Endothelial cell of umbilical vein (primary cell): ENCODE measurements at regions not wholly inside any gene's neighbourhood (a gene's known extent, or its start where the extent isn't known, plus 50 kb on each side); places are given as distances from the start of the nearest gene placed in this dataset.

Source experiments
- BruUV-seq: library from RNA; stranded (reverse); fragments of 400-500 nt; replicated peaks from 2 replicates; lab custom pipeline; 2021; lab: Mats Ljungman, UMichigan
- CTCF ChIA-PET: fragments of 300-600, 350-600 bp; sonication (Branson Sonifier 250); formaldehyde crosslinking; loops from one replicate; lab custom pipeline; 2021; ENCODE audit warnings: antibody characterized with exemption, inconsistent platforms; lab: Charles Lee
- POLR2A ChIA-PET: fragments of 300-600, 350-600 bp; sonication (Branson Sonifier 250); formaldehyde crosslinking; loops from one replicate; lab custom pipeline; 2021; ENCODE audit warnings: antibody characterized with exemption, inconsistent platforms; lab: Charles Lee
- DNase-seq: peaks from one replicate; pipeline ENCODE4 v3.0.0-alpha.2; 2011; ENCODE audit warnings: low read depth, low spot score
- FAIRE-seq: peaks from 2 replicates; lab custom pipeline; 2011; peaks lifted over from hg19 to GRCh38; lab: Jason Lieb, UNC
- H2AFZ ChIP-seq: 2 replicates; pipeline ENCODE4 v1.6.0; 2012; ENCODE audit warnings: low read depth, low read length, control low read depth, inconsistent platforms
- H3K27ac ChIP-seq: 2 replicates; pipeline ENCODE4 v1.5.1; 2011; ENCODE audit warnings: low read depth, mild to moderate bottlenecking, control low read depth, low read length, moderate library complexity; ENCODE audit not compliant: insufficient read depth
- H3K27me3 ChIP-seq, 2 experiments: 2 replicates each; pipeline versions ENCODE4 v1.6.0 to v1.6.1; 2011; ENCODE audit warnings: low read length in 2 of 2, mixed read lengths in 1 of 2; ENCODE audit not compliant: control insufficient read depth in 2 of 2, insufficient read depth in 2 of 2
- H3K36me3 ChIP-seq, 2 experiments: 2 replicates in 1 of 2; 3 replicates in 1 of 2; pipeline ENCODE4 v1.5.1; 2011; ENCODE audit warnings: low read length in 2 of 2, mild to moderate bottlenecking in 1 of 2, moderate library complexity in 1 of 2; ENCODE audit not compliant: control insufficient read depth in 2 of 2, insufficient read depth in 2 of 2; ENCODE audit errors: extremely low read depth in 1 of 2
- H3K4me1 ChIP-seq: 3 replicates; pipeline ENCODE4 v1.5.1; 2011; ENCODE audit warnings: mild to moderate bottlenecking, low read length; ENCODE audit not compliant: control insufficient read depth, insufficient read depth; ENCODE audit errors: extremely low read depth
- H3K4me2 ChIP-seq: 2 replicates; pipeline ENCODE4 v1.6.1; 2011; ENCODE audit warnings: low read length, control low read depth, mixed read lengths; ENCODE audit not compliant: insufficient read depth
- H3K4me3 ChIP-seq, 3 experiments: fragments of 200-600 bp in 1 of 3; sonication (generic), shearing (Covaris generic) in 1 of 3; replicated peaks in 1 of 3; 2 replicates each; pipeline ENCODE4 v1.5.1; 2011 to 2016; ENCODE audit warnings: control low read depth in 3 of 3, low read length in 3 of 3, mild to moderate bottlenecking in 2 of 3, inconsistent platforms in 1 of 3, low read depth in 1 of 3, moderate library complexity in 1 of 3; ENCODE audit not compliant: insufficient read depth in 1 of 3
- H3K79me2 ChIP-seq: 2 replicates; pipeline ENCODE4 v1.6.0; 2012; ENCODE audit warnings: low read length, inconsistent platforms; ENCODE audit not compliant: control insufficient read depth, insufficient read depth
- H3K9ac ChIP-seq: replicated peaks from 2 replicates; pipeline ENCODE3; 2011; ENCODE audit warnings: low read length, control low read depth; ENCODE audit not compliant: insufficient read depth; ENCODE audit errors: extremely low read depth
- H3K9me1 ChIP-seq: replicated peaks from 3 replicates; pipeline ENCODE4 v1.6.0; 2011; ENCODE audit warnings: mild to moderate bottlenecking, low read length; ENCODE audit not compliant: control insufficient read depth, insufficient read depth; ENCODE audit errors: extremely low read depth
- H3K9me3 ChIP-seq: replicated peaks from 2 replicates; pipeline ENCODE4 v1.5.1; 2012; ENCODE audit warnings: low read length, inconsistent platforms; ENCODE audit not compliant: control insufficient read depth, insufficient read depth
- H4K20me1 ChIP-seq: replicated peaks from 2 replicates; pipeline ENCODE3; 2011; ENCODE audit warnings: mild to moderate bottlenecking, low read length; ENCODE audit not compliant: control insufficient read depth, insufficient read depth; ENCODE audit errors: extremely low read depth
- EZH2 ChIP-seq: IDR thresholded peaks from 2 replicates; pipeline ENCODE4 v1.6.1; 2012; ENCODE audit warnings: borderline replicate concordance, low read depth, mild to moderate bottlenecking, moderate library complexity, low read length, inconsistent platforms; ENCODE audit not compliant: severe bottlenecking
- FOS ChIP-seq: IDR thresholded peaks from 2 replicates; pipeline ENCODE4 v1.6.1; 2011; ENCODE audit warnings: mild to moderate bottlenecking, low read length, moderate library complexity, borderline replicate concordance; ENCODE audit not compliant: insufficient read depth
- GATA2 ChIP-seq: IDR thresholded peaks from 2 replicates; pipeline ENCODE4 v1.7.0; 2011; ENCODE audit warnings: low read depth, mild to moderate bottlenecking, moderate library complexity, mixed read lengths, low read length; ENCODE audit not compliant: insufficient read length, insufficient read depth
- JUN ChIP-seq: IDR thresholded peaks from 2 replicates; pipeline ENCODE4 v1.6.1; 2011; ENCODE audit warnings: borderline replicate concordance, low read depth; ENCODE audit not compliant: insufficient read length, insufficient read depth
- MYC ChIP-seq: IDR thresholded peaks from one replicate; pipeline ENCODE4 v1.6.1; 2011; ENCODE audit warnings: mild to moderate bottlenecking, low read depth, low read length
- POLR2A ChIP-seq: IDR thresholded peaks from 2 replicates; pipeline ENCODE4 v1.6.1; 2012; ENCODE audit warnings: low read depth, mild to moderate bottlenecking, control low read depth, low read length
- POLR2AphosphoS5 ChIP-seq: IDR thresholded peaks from 2 replicates; pipeline ENCODE4 v1.6.1; 2012; ENCODE audit warnings: low read depth, mild to moderate bottlenecking, control low read depth, low read length, moderate library complexity; ENCODE audit not compliant: insufficient read depth
- dilution Hi-C: fragments of 300-500 bp; cut with MboI; formaldehyde crosslinking; loops from one replicate; pipeline ENCODE4 v1.15.0; 2019; ENCODE audit warnings: low sequenced_read_pairs; ENCODE audit not compliant: extremely low pct_ligation_motif_present
- intact Hi-C: fragments of 100-400 bp; cut with micrococcal nuclease; formaldehyde crosslinking; loops from one replicate; pipeline ENCODE4 v1.10.0; 2022
- TF ChIP-seq, protein P1 (sequence below), 2 donors: IDR thresholded peaks; 1 replicate in 1 of 2; 2 replicates in 1 of 2; pipeline ENCODE4 v1.5.1; 2011; ENCODE audit warnings: low read length in 2 of 2, mild to moderate bottlenecking in 2 of 2, moderate library complexity in 2 of 2, control low read depth in 1 of 2, inconsistent platforms in 1 of 2, low read depth in 1 of 2; ENCODE audit not compliant: insufficient read depth in 1 of 2; ENCODE audit errors: extremely low read depth in 1 of 2
- TF ChIP-seq, protein P2 (sequence below): IDR thresholded peaks from 2 replicates; pipeline ENCODE4 v1.6.1; 2011; ENCODE audit not compliant: insufficient read depth, insufficient read length

- no peaks in the 10 kb centered on the region for H3K9me1 ChIP-seq
- H3K79me2 ChIP-seq, result no peaks in the 10 kb centered on the region
- DNase-seq, result no peak
- H3K4me3 ChIP-seq, result no peak overlapping the region
- H2AFZ ChIP-seq, result no peak overlapping the region
- H3K36me3 ChIP-seq, result no peaks in the 10 kb centered on the region
- no peaks in the 10 kb centered on the region for H3K4me1 ChIP-seq
- no TSS peak for BruUV-seq
- CTCF ChIA-PET, result interaction anchor here (0.7 to 0.8 kb wide), 2 partner anchors 138 to 142 kb away, joined by 3 to 6 read pairs; no protein-coding TSS in a partner anchor
- H3K27ac ChIP-seq, result no peak overlapping the region
- H3K27me3 ChIP-seq, result no peaks in the 10 kb centered on the region
- POLR2A ChIA-PET, result no interaction called here
- no peak for FAIRE-seq
- H3K9me3 ChIP-seq, result no peaks in the 10 kb centered on the region
- H3K4me2 ChIP-seq, result no peak overlapping the region
- H3K9ac ChIP-seq, result no peak overlapping the region
- TF ChIP-seq, protein P1, sequence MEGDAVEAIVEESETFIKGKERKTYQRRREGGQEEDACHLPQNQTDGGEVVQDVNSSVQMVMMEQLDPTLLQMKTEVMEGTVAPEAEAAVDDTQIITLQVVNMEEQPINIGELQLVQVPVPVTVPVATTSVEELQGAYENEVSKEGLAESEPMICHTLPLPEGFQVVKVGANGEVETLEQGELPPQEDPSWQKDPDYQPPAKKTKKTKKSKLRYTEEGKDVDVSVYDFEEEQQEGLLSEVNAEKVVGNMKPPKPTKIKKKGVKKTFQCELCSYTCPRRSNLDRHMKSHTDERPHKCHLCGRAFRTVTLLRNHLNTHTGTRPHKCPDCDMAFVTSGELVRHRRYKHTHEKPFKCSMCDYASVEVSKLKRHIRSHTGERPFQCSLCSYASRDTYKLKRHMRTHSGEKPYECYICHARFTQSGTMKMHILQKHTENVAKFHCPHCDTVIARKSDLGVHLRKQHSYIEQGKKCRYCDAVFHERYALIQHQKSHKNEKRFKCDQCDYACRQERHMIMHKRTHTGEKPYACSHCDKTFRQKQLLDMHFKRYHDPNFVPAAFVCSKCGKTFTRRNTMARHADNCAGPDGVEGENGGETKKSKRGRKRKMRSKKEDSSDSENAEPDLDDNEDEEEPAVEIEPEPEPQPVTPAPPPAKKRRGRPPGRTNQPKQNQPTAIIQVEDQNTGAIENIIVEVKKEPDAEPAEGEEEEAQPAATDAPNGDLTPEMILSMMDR (IDR thresholded peaks at IDR 0.05; ENCODE audit: extremely low read depth in 1 of 2, insufficient read depth in 1 of 2, low read depth in 1 of 2, low read length in 2 of 2), result peak in 1 of 2 donors; percentile 45
- no peak for TF ChIP-seq FOS
- dilution Hi-C loops (no loop called here), intact Hi-C loops (no loop called here)
- H4K20me1 ChIP-seq, result no peaks in the 10 kb centered on the region
Measured at GRCh38 chr9:78115073-78115472, 83.5 kb upstream of the GNAQ start.

GRCh38 chr9:78114581-78114980, 83.0 kb upstream of the GNAQ start:
- no peak overlapping the region for H3K9ac ChIP-seq
- no peak overlapping the region for H2AFZ ChIP-seq
- no peak overlapping the region for H3K4me2 ChIP-seq
- dilution Hi-C loops, result no loop called here
- H3K27me3 ChIP-seq, result no peaks in the 10 kb centered on the region
- no peak overlapping the region for H3K27ac ChIP-seq
- no peaks in the 10 kb centered on the region for H3K9me3 ChIP-seq
- no TSS peak for BruUV-seq
- DNase-seq, result no peak
- POLR2A ChIA-PET, result no interaction called here
- no peaks in the 10 kb centered on the region for H3K79me2 ChIP-seq
- no peaks in the 10 kb centered on the region for H4K20me1 ChIP-seq
- intact Hi-C loops, result no loop called here
- no peaks in the 10 kb centered on the region for H3K9me1 ChIP-seq
- no peak for TF ChIP-seq POLR2AphosphoS5
- no peak for TF ChIP-seq JUN
- TF ChIP-seq POLR2A, result no peak
- TF ChIP-seq, protein P1 (IDR thresholded peaks at IDR 0.05; ENCODE audit: extremely low read depth in 1 of 2, insufficient read depth in 1 of 2, low read depth in 1 of 2, low read length in 2 of 2), result no peak
- TF ChIP-seq EZH2, result no peak
- TF ChIP-seq, protein P2, sequence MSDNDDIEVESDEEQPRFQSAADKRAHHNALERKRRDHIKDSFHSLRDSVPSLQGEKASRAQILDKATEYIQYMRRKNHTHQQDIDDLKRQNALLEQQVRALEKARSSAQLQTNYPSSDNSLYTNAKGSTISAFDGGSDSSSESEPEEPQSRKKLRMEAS, result no peak
- no peak for TF ChIP-seq MYC
- TF ChIP-seq GATA2, result no peak
- TF ChIP-seq FOS, result no peak
- H3K36me3 ChIP-seq, result no peaks in the 10 kb centered on the region
- no peak overlapping the region for H3K4me3 ChIP-seq
- CTCF ChIA-PET, result interaction anchor here (0.7 to 0.8 kb wide), 2 partner anchors 137 to 142 kb away, joined by 3 to 6 read pairs; no protein-coding TSS in a partner anchor
- no peak for FAIRE-seq
- H3K4me1 ChIP-seq, result no peaks in the 10 kb centered on the region
